Neural cell (in vitro differentiated cells): ENCODE measurements at regions not wholly inside any gene's neighbourhood (a gene's known extent, or its start where the extent isn't known, plus 50 kb on each side); places are given as distances from the start of the nearest gene placed in this dataset.

Experiments
- H2AFZ ChIP-seq: fragments of 200-600, 300-800 bp; sonication (generic), shearing (Covaris generic); 2 replicates; pipeline ENCODE4 v1.6.0; 2014; ENCODE audit warnings: low read depth, mild to moderate bottlenecking, antibody characterized with exemption, low read length, moderate library complexity
- H3F3A ChIP-seq: fragments of 200-600 bp; shearing (Covaris generic); 2 replicates; pipeline ENCODE4 v1.6.1; 2016; ENCODE audit warnings: mild to moderate bottlenecking, moderate library complexity, mixed read lengths, antibody characterized with exemption, low read length; ENCODE audit not compliant: insufficient read depth, poor library complexity, severe bottlenecking
- H3K27ac ChIP-seq: fragments of 200-600, 300-800 bp; sonication (generic), shearing (Covaris generic); 2 replicates; pipeline ENCODE4 v1.5.1; 2014; ENCODE audit warnings: mild to moderate bottlenecking, low read length, moderate library complexity
- H3K27me3 ChIP-seq: fragments of 300-800, 200-600 bp; sonication (generic), shearing (Covaris generic); 2 replicates; pipeline ENCODE4 v1.6.0; 2014; ENCODE audit warnings: mild to moderate bottlenecking, low read depth, low read length, moderate library complexity; ENCODE audit not compliant: insufficient read depth
- H3K36me3 ChIP-seq: fragments of 300-800, 200-600 bp; sonication (generic), shearing (Covaris generic); 2 replicates; pipeline ENCODE4 v1.5.1; 2014; ENCODE audit warnings: mild to moderate bottlenecking, antibody characterized with exemption, low read length, moderate library complexity; ENCODE audit not compliant: insufficient read depth
- H3K4me2 ChIP-seq: fragments of 300-800, 200-600 bp; sonication (generic), shearing (Covaris generic); 2 replicates; pipeline ENCODE4 v1.6.0; 2014; ENCODE audit warnings: mild to moderate bottlenecking, low read length
- H3K4me3 ChIP-seq: fragments of 300-800, 200-600 bp; sonication (generic), shearing (Covaris generic); 2 replicates; pipeline ENCODE4 v1.5.1; 2014; ENCODE audit warnings: mild to moderate bottlenecking, low read length, moderate library complexity
- H3K79me2 ChIP-seq: fragments of 200-600 bp; shearing (Covaris generic); replicated peaks from 2 replicates; pipeline ENCODE4 v1.6.0; 2014; ENCODE audit warnings: mild to moderate bottlenecking, low read length, moderate library complexity; ENCODE audit not compliant: insufficient read depth
- H3K9ac ChIP-seq: fragments of 300-800, 200-600 bp; sonication (generic), shearing (Covaris generic); 2 replicates; pipeline ENCODE4 v1.6.1; 2016; ENCODE audit warnings: mild to moderate bottlenecking, low read length, mixed read lengths
- H3K9me2 ChIP-seq: fragments of 200-600 bp; shearing (Covaris generic); 2 replicates; pipeline ENCODE4 v1.6.1; 2016; ENCODE audit warnings: mild to moderate bottlenecking, low read length, mixed read lengths; ENCODE audit not compliant: insufficient read depth
- H3K9me3 ChIP-seq: fragments of 200-600, 300-800 bp; sonication (generic), shearing (Covaris generic); 2 replicates; pipeline ENCODE4 v1.6.1; 2016; ENCODE audit warnings: mild to moderate bottlenecking, mixed run types, low read length, moderate library complexity, mixed read lengths
- H4K20me1 ChIP-seq: fragments of 200-600 bp; shearing (Covaris generic); 2 replicates; pipeline ENCODE4 v1.6.1; 2016; ENCODE audit warnings: mild to moderate bottlenecking, mixed run types; ENCODE audit not compliant: insufficient read depth
- EP300 ChIP-seq: fragments of 450-650 bp; conservative IDR thresholded peaks from 2 replicates; pipeline ENCODE4 v1.6.1; 2014; ENCODE audit warnings: antibody characterized with exemption, mild to moderate bottlenecking, moderate library complexity; ENCODE audit not compliant: poor library complexity, severe bottlenecking
- EZH2 ChIP-seq: fragments of 200-600, 300-800 bp; shearing (Covaris generic), sonication (generic); IDR thresholded peaks from 2 replicates; pipeline ENCODE4 v1.6.1; 2014; ENCODE audit warnings: antibody characterized with exemption, low read length, borderline replicate concordance, mild to moderate bottlenecking; ENCODE audit not compliant: insufficient read depth, poor library complexity, severe bottlenecking
- MXI1 ChIP-seq: fragments of 450-650 bp; conservative IDR thresholded peaks from 2 replicates; pipeline ENCODE4 v1.6.1; 2014; ENCODE audit warnings: antibody characterized with exemption, mild to moderate bottlenecking; ENCODE audit not compliant: poor library complexity, severe bottlenecking
- POLR2AphosphoS5 ChIP-seq: IDR thresholded peaks from 2 replicates; pipeline ENCODE4 v1.6.1; 2012
- RAD21 ChIP-seq: fragments of 450-650 bp; conservative IDR thresholded peaks from 2 replicates; pipeline ENCODE4 v1.6.1; 2014; ENCODE audit warnings: antibody characterized with exemption, mild to moderate bottlenecking, moderate library complexity
- SMC3 ChIP-seq: fragments of 450-650 bp; conservative IDR thresholded peaks from 2 replicates; pipeline ENCODE4 v1.6.1; 2014; ENCODE audit warnings: antibody characterized with exemption, mild to moderate bottlenecking, moderate library complexity; ENCODE audit not compliant: poor library complexity
- TAF1 ChIP-seq: IDR thresholded peaks from 2 replicates; pipeline ENCODE4 v1.6.1; 2012; ENCODE audit warnings: low read depth
- TF ChIP-seq, protein P1 (sequence below): IDR thresholded peaks from 2 replicates; pipeline ENCODE4 v1.6.1; 2012; ENCODE audit warnings: borderline replicate concordance
- TF ChIP-seq, protein P2 (sequence below): fragments of 450-650 bp; IDR thresholded peaks from 2 replicates; pipeline ENCODE4 v1.5.1; 2014; ENCODE audit warnings: antibody characterized with exemption, mild to moderate bottlenecking, moderate library complexity; ENCODE audit not compliant: poor library complexity, severe bottlenecking

DNA sequence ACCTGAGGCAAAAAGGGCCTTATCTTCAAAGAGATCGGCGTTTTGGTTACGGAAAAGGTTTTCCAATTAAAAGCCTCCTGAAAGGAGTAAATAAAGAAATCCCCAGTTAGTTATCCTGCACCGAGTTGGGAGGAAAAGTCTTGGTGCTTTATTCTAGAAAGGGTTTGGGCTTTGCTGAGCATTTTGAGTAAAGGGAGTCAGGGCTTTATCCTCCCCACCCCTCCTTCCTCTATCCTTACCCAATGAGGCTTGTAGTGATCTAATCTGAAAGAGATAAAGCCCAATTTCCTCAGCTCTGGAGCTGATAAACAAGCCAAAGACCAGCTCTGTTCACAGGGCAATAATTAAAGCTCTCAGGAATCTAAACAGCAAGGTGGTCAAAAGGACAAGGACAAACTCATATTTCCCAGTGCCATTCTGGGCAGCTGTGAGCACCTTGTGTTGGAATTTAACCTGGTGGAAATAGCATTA is 188.9 kb upstream of the TSC22D1 start:
- H3K4me2 ChIP-seq = no peak overlapping the region
- no peak overlapping the region for H3K27ac ChIP-seq
- no peak overlapping the region for H2AFZ ChIP-seq

DNA sequence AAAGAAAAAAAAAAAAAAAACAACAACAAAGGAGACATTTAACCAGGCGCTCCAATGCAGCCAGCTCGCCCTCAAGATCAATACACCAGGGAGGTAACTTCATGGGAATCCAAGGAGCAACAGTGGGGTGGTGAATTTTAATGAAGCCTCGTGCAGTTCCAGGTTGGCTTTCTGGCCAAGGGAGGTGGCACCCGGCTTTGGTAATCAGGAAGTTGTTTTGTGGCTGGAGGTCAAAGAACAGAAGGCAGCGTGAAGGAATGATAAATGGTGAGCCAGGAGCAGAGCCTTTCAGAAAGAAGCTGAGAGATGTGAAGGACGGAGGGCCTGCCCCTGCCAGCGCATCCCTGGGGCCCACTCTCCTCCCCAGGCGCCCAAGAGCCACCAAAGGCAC is 188.2 kb upstream of the TSC22D1 start:
- Histone ChIP-seq H3K79me2 (no peaks in the 10 kb centered on the region), H3K27me3 (no peaks in the 10 kb centered on the region), H3K4me3 (no peak overlapping the region), H3K9me3 (no peaks in the 10 kb centered on the region), H3K9ac (no peak overlapping the region), H3K36me3 (no peaks in the 10 kb centered on the region), H3K27ac (no peak overlapping the region), H2AFZ (no peak overlapping the region), H3K4me2 (no peak overlapping the region), H4K20me1 (no peaks in the 10 kb centered on the region), H3K9me2 (no peaks in the 10 kb centered on the region), H3F3A (no peaks in the 10 kb centered on the region)
- no peak for TF ChIP-seq SMC3
- no peak for TF ChIP-seq POLR2AphosphoS5

More for the DNA sequence above, 188.9 kb upstream of the TSC22D1 start:
- no peak for TF ChIP-seq POLR2AphosphoS5
- TF ChIP-seq TAF1 = no peak
- no peak for TF ChIP-seq EP300
- no peak for TF ChIP-seq EZH2
- TF ChIP-seq, protein P1, sequence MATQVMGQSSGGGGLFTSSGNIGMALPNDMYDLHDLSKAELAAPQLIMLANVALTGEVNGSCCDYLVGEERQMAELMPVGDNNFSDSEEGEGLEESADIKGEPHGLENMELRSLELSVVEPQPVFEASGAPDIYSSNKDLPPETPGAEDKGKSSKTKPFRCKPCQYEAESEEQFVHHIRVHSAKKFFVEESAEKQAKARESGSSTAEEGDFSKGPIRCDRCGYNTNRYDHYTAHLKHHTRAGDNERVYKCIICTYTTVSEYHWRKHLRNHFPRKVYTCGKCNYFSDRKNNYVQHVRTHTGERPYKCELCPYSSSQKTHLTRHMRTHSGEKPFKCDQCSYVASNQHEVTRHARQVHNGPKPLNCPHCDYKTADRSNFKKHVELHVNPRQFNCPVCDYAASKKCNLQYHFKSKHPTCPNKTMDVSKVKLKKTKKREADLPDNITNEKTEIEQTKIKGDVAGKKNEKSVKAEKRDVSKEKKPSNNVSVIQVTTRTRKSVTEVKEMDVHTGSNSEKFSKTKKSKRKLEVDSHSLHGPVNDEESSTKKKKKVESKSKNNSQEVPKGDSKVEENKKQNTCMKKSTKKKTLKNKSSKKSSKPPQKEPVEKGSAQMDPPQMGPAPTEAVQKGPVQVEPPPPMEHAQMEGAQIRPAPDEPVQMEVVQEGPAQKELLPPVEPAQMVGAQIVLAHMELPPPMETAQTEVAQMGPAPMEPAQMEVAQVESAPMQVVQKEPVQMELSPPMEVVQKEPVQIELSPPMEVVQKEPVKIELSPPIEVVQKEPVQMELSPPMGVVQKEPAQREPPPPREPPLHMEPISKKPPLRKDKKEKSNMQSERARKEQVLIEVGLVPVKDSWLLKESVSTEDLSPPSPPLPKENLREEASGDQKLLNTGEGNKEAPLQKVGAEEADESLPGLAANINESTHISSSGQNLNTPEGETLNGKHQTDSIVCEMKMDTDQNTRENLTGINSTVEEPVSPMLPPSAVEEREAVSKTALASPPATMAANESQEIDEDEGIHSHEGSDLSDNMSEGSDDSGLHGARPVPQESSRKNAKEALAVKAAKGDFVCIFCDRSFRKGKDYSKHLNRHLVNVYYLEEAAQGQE = no peak
- no peak for TF ChIP-seq RAD21
- no peak for TF ChIP-seq MXI1
- no peak for TF ChIP-seq SMC3
- TF ChIP-seq, protein P2, sequence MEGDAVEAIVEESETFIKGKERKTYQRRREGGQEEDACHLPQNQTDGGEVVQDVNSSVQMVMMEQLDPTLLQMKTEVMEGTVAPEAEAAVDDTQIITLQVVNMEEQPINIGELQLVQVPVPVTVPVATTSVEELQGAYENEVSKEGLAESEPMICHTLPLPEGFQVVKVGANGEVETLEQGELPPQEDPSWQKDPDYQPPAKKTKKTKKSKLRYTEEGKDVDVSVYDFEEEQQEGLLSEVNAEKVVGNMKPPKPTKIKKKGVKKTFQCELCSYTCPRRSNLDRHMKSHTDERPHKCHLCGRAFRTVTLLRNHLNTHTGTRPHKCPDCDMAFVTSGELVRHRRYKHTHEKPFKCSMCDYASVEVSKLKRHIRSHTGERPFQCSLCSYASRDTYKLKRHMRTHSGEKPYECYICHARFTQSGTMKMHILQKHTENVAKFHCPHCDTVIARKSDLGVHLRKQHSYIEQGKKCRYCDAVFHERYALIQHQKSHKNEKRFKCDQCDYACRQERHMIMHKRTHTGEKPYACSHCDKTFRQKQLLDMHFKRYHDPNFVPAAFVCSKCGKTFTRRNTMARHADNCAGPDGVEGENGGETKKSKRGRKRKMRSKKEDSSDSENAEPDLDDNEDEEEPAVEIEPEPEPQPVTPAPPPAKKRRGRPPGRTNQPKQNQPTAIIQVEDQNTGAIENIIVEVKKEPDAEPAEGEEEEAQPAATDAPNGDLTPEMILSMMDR = no peak
- no peaks in the 10 kb centered on the region for H3K9me2 ChIP-seq
- no peak overlapping the region for H3K9ac ChIP-seq
- H3K36me3 ChIP-seq = no peaks in the 10 kb centered on the region
- H3K27me3 ChIP-seq = no peaks in the 10 kb centered on the region
- no peaks in the 10 kb centered on the region for H3F3A ChIP-seq
- H4K20me1 ChIP-seq = no peaks in the 10 kb centered on the region
- no peaks in the 10 kb centered on the region for H3K9me3 ChIP-seq
- H3K4me3 ChIP-seq = no peak overlapping the region
- H3K79me2 ChIP-seq = no peaks in the 10 kb centered on the region
